Ectodermal cell (in vitro differentiated cells): ENCODE measurements at regions not wholly inside any gene's neighbourhood (a gene's known extent, or its start where the extent isn't known, plus 50 kb on each side); places are given as distances from the start of the nearest gene placed in this dataset.

Source experiments
- H3K27ac ChIP-seq: 2 replicates; pipeline ENCODE4 v1.7.0; 2013; ENCODE audit warnings: mild to moderate bottlenecking, low read depth, low read length; ENCODE audit not compliant: insufficient read depth, poor library complexity, severe bottlenecking
- H3K27me3 ChIP-seq: 2 replicates; pipeline ENCODE4 v1.7.0; 2013; ENCODE audit warnings: mild to moderate bottlenecking, low read length; ENCODE audit not compliant: insufficient read depth, control insufficient read depth, poor library complexity, severe bottlenecking
- H3K36me3 ChIP-seq: one replicate; pipeline ENCODE4 v1.7.0; 2013; ENCODE audit warnings: low read length; ENCODE audit not compliant: control insufficient read depth, insufficient read depth
- H3K4me1 ChIP-seq: one replicate; pipeline ENCODE4 v1.7.0; 2013; ENCODE audit warnings: low read length; ENCODE audit not compliant: control insufficient read depth, insufficient read depth
- H3K4me3 ChIP-seq: 2 replicates; pipeline ENCODE4 v1.7.0; 2013; ENCODE audit warnings: low read depth, low read length, control low read depth; ENCODE audit not compliant: insufficient read depth
- H3K9me3 ChIP-seq: 2 replicates; pipeline ENCODE4 v1.7.0; 2013; ENCODE audit warnings: mild to moderate bottlenecking, low read length, moderate library complexity; ENCODE audit not compliant: control insufficient read depth
- WGBS, 2 experiments: methylation state at CpG; one replicate each; pipeline ENCODE4 v1.1.7; 2013; ENCODE audit warnings: missing lambda C conversion rate in 2 of 2; 5-methylcytosine and 5-hydroxymethylcytosine counted together

DNA sequence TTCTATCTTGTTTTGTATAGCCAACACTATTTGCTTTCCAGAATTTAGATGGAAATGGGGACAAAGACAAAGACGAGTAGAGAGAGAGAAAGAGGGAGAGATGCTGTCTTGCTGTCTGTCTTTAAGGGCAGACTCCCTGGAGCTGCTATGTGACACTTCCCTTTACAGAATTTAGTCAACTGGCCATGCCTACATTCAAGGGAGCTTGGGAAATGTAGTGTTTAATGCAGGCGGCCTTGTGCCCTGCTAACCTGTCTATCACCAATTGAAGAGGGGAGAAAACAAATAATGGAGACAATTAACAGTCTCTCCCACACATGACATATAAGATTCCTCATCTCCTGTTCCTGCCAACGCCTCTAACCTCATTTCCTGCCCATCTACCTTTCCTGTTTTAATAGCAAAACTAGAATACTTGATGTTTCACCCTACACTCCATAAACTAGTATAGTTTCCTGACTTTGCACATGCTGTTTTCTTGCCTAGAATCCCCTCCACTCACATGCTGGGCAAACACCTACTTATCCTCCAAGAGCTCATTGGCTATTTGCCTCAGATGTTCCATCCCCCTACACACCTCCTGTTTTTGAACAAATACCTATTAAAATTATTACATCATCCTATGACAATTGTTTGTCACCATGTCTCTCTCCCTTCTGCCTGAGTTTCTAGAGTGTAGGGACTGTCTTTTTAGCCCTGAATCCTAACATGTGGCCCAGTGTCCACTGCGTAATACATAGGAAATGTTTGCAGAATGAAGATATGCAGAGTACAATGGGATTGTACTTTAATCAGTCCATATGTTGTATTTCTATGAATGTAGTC lies 117.2 kb downstream of the SLC25A24 start:
- no peaks in the 10 kb centered on the region for H3K36me3 ChIP-seq
- WGBS, 2 experiments = 64% methylated on average over 4 of the region's 4 CpGs
- no peaks in the 10 kb centered on the region for H3K27me3 ChIP-seq
- no peak overlapping the region for H3K27ac ChIP-seq
- H3K4me3 ChIP-seq = no peak overlapping the region
- H3K9me3 ChIP-seq = no peaks in the 10 kb centered on the region
- peaks cover 12% of the 10 kb centered on the region for H3K4me1 ChIP-seq

DNA sequence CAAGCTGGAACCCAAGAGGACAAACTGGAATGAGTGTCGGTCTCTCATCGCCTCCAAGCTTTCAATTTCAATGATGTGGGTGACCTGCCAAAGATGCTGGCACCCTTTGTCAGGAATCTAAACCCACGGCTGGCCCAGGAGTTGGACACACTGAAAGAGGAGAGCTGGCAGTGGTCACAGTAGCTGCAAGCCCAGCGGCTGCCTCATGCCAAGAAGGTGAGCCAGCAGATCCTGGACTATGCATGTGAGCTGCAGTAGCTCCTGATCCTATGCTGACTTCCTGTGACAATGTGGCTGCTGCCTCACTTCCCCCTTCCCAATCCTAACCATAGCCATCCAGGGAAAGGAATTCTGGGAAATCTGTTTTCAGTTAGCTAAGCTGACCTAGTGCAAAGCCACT lies 117.0 kb upstream of the VAV3 start:
- WGBS, 2 experiments = 92 to 95% methylated on average over 4 of the region's 4 CpGs
- no peak overlapping the region for H3K4me3 ChIP-seq

DNA sequence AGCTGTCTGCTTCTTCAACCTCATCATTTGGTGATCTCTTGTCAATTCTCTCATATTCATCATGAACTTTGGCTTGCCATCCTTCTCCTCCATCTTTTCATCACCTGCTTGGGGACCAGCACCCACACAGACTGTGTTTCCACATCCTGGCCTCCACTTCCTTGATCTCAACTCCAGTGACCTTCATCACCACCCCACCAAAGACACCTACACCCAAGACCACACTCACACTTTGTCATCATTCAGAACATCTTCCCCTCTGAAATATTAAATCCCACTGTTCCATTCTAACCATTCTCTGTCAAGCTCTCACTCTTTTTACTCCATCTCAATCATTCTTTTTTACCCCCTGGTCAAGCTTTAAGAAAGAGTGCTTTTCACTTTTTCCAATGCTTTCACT lies 115.5 kb upstream of the VAV3 start:
- Histone ChIP-seq H3K4me3 (no peak overlapping the region), H3K4me1 (peaks cover 12% of the 10 kb centered on the region), H3K36me3 (no peaks in the 10 kb centered on the region), H3K27me3 (no peaks in the 10 kb centered on the region), H3K27ac (no peak overlapping the region), H3K9me3 (no peaks in the 10 kb centered on the region)

More for the DNA sequence above, 117.0 kb upstream of the VAV3 start:
- Histone ChIP-seq H3K36me3 (no peaks in the 10 kb centered on the region), H3K27me3 (no peaks in the 10 kb centered on the region), H3K9me3 (no peaks in the 10 kb centered on the region), H3K27ac (no peak overlapping the region), H3K4me1 (peaks cover 12% of the 10 kb centered on the region)

DNA sequence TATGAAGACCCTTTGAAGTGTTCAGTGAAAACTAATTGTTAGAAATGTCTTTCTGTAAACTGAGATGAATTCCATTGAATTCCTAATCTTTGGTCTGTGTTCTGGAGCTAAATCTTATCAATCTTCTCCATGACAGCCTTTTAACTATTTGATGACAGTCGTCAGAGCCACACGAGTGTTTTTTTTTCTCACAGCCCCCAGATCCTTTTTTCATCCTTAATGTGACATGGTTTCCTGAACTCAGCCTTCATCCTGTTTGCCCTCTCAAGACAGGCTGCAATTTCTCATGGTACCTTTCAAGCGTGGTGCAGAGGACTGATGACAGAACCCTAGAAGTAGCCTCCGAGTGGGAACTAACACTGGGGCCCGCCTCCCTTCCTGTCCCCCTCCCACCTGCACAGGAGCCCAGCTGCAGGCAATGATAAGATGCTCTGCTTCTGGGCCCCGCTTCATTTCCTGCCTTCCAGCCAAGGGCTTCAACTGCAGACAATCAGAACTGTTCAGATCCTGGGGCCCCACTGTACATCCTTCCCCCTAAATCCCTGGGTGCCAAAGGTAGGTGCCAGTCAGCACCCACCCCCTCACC lies 114.6 kb upstream of the VAV3 start:
- Histone ChIP-seq H3K4me1 (peaks cover 9% of the 10 kb centered on the region), H3K36me3 (no peaks in the 10 kb centered on the region), H3K9me3 (no peaks in the 10 kb centered on the region), H3K4me3 (no peak overlapping the region), H3K27ac (no peak overlapping the region), H3K27me3 (no peaks in the 10 kb centered on the region)
- 79 to 82% methylated on average over 6 of the region's 6 CpGs for WGBS, 2 experiments

DNA sequence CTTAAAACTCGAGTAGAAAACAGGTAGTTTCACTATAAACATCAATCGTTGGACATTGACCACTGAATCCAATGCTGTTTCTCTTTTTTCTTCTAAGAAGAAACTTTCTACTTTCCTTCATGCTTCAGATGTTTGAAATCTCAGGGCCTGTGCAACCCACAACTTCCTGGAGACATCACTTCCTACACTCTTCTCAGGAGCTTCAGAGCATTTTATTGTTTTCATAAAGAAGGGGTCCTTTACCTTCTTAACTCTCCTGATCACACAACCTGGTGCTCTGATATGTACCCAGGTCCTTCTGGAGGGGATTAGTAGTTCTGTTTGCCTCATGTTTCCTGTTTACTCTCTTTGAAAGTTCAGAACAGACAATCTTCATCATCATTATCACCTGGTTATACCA lies 113.0 kb upstream of the VAV3 start:
- Histone ChIP-seq H3K27me3 (no peaks in the 10 kb centered on the region), H3K4me3 (no peak overlapping the region), H3K4me1 (peaks cover 7% of the 10 kb centered on the region), H3K9me3 (no peaks in the 10 kb centered on the region), H3K36me3 (no peaks in the 10 kb centered on the region), H3K27ac (no peak overlapping the region)
- 95 to 96% methylated on average over 2 of the region's 2 CpGs for WGBS, 2 experiments

DNA sequence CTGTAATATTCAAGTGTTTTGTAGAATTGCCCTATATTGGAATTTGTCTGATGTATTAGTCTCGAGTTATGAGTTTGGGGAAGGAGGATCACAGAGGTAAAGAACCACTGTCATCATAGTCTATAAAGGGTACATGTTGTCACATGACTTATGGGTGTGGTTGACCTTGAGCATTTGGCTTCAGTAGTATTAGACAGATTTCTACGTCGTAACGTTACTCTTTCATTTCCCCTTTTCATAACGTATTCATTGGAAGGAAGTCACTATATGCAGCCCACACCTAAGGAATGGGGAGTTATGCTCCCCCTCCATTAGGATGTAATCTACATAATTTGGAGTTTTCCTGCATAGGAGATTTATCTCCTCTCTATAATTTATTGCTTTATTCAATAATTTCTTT lies 110.1 kb upstream of the VAV3 start:
- Histone ChIP-seq H3K27me3 (no peaks in the 10 kb centered on the region), H3K36me3 (no peaks in the 10 kb centered on the region), H3K4me1 (no peaks in the 10 kb centered on the region), H3K9me3 (no peaks in the 10 kb centered on the region), H3K27ac (no peak overlapping the region), H3K4me3 (no peak overlapping the region)
- 96 to 97% methylated on average over 5 of the region's 5 CpGs for WGBS, 2 experiments

DNA sequence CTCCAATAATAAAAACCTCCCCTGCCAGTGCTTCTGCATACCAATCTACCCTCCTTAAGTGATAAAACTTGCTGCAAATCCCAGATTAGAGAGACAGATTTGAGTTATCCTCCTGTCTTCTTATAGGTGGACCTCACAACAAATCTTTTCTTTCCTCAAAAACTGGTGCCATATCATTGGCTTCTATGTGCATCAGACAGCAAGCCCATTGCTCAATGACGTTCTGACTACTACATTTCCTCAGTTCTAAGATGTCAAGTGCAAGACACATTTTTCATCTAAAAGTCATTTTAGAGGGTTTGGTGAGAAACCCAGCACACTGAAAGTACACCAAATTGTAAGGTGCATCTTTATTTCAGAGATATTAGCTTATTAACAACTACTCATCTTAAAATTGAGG lies 107.8 kb upstream of the VAV3 start:
- no peak overlapping the region for H3K4me3 ChIP-seq
- no peak overlapping the region for H3K27ac ChIP-seq
- no peaks in the 10 kb centered on the region for H3K27me3 ChIP-seq
- 92 to 95% methylated on average over 1 of the region's 1 CpG for WGBS, 2 experiments
- no peaks in the 10 kb centered on the region for H3K9me3 ChIP-seq
- no peaks in the 10 kb centered on the region for H3K4me1 ChIP-seq
- H3K36me3 ChIP-seq = no peaks in the 10 kb centered on the region

DNA sequence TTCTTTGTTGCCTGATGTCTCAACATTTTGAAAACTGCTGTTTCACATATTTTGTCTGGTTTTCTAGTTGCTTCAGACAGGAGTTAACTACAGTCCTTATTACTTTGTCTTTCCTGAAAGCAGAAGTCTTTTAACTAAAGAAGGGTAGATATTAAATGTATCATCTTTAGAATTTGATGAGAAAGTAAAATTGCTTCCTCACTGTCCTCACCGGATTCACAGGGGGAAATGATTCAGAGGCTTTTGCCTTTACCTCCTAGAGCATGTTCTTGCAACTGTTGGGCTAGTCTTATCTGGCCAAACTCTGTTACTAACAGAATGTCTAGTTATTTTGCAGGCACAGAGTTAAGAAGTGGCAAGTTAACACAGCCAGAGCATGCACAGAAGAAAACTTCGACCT lies 107.2 kb upstream of the VAV3 start:
- Histone ChIP-seq H3K4me3 (no peak overlapping the region), H3K36me3 (no peaks in the 10 kb centered on the region), H3K9me3 (no peaks in the 10 kb centered on the region), H3K4me1 (no peaks in the 10 kb centered on the region), H3K27me3 (no peaks in the 10 kb centered on the region), H3K27ac (no peak overlapping the region)
- WGBS, 2 experiments = 95 to 97% methylated on average over 2 of the region's 2 CpGs

DNA sequence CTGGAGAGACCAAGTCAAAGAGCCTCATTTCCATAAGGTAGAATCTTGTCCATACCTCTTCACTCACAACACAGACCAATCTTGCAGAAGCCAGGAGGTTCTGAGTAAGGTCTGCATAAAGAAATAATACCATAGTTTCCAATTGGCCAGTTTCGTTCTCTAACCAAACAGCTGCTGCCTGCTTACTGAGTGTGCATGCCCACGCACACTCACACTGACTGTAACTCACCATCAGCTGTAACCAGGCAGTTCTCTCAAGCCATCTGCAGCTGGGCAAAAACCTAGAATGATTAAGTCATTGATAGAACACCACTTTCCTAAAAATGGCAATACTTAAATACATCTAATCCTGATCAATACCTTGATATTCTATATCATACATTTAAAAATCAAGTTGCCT lies 106.6 kb upstream of the VAV3 start:
- Histone ChIP-seq H3K27me3 (no peaks in the 10 kb centered on the region), H3K4me3 (no peak overlapping the region), H3K9me3 (no peaks in the 10 kb centered on the region), H3K27ac (no peak overlapping the region), H3K36me3 (no peaks in the 10 kb centered on the region), H3K4me1 (no peaks in the 10 kb centered on the region)
- WGBS, 2 experiments = 90 to 96% methylated on average over 2 of the region's 2 CpGs

DNA sequence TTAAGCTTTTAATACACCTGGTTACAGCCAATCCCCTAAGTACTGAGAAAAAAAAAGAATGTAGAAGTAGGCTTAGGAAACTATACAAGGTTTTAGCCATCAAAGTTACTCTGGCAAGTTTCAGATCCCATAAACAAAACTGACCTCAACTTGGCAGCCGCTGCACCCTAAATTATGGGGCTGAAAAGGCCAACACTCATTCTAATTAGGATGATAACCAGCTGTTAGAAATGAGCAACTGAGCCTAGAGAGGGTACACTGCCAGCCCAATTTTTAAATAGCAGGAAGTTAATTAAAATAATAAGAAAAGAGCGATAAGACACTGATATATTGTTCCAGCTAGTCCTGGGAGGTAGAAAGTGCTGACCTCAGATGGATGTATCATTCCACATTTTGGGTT lies 105.7 kb upstream of the VAV3 start:
- Histone ChIP-seq H3K4me3 (no peak overlapping the region), H3K27me3 (no peaks in the 10 kb centered on the region), H3K27ac (no peak overlapping the region), H3K4me1 (no peaks in the 10 kb centered on the region), H3K36me3 (no peaks in the 10 kb centered on the region), H3K9me3 (no peaks in the 10 kb centered on the region)
- WGBS, 2 experiments = 99% methylated on average over 2 of the region's 2 CpGs
